CD1c-positive myeloid dendritic cell (primary cell): ENCODE measurements at regions not wholly inside any gene's neighbourhood (a gene's known extent, or its start where the extent isn't known, plus 50 kb on each side); places are given as distances from the start of the nearest gene placed in this dataset.
A peak's percentile ranks its signal among the peaks of the same experiment; 100 is the strongest.
"Not testable (repeated sequence)": the region's sequence is repeated elsewhere in the genome, so short reads cannot be mapped to it uniquely, and the experiment has no call there.

Experiments used
- DNase-seq: peaks from one replicate; pipeline ENCODE4 v3.0.0-alpha.2; 2016; ENCODE audit errors: extremely low spot score

DNA sequence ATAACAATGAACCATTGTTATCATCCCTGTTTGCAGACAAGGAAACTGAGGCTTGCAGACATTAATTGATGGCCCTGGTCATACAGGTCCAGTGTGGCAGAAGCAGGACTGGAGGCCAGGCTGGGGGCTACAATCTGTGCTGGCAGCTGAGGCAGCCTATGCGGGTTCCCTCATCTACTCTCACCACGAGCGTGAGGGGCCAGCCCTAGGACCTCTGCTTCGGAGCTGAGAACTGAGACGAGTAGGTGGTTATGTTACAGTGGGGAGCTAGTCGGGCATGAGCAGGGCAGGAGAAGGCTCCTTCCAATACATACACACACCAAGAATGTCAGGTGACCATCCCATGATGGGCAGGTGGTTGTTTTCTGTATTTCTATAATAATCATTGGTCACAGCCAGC, 82.2 kb upstream of the ASB18 start:
- no peak for DNase-seq

- no peak for DNase-seq
Measured at GRCh38 chr2:236348279-236348678, 84.1 kb upstream of the ASB18 start.

DNA sequence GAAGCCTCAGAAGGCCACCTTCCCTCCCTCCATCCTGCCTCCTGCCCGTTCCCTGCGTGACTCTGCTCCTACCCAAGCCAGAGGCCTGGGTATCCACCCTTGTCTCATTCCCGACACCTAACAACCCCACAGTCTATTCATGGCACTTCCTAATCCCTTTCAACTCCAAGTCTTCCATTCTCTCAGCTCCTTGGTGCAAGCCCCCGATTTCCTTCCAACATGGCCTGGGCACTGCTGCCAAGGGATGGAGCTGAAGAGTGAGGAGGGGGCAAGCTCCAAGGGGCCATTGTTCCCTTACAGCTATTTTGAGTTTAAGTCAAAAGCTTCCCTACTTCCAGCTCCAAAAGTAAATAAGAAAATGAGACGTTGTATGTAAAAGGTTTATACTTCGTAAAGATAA, 84.8 kb upstream of the ASB18 start:
- DNase-seq: no peak

DNA sequence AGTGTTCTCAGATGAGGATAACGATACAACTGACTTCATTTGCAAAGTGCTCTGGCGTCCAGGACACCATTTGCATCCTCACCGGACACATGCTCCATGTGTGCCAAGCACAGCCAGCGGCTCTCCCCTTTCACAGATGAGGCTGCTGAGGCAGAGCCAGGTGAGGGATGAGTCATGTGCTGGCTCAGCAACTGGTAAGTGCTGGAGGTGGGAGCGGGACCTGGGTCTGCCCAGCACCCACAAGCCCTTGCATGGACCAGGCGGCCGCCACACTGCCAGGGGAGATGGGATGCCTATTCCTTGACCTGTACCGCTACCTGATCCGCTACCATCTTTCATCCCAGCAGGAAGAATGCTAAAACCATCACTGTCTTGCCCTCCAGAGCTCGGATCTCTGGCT, 86.2 kb upstream of the ASB18 start:
- no peak for DNase-seq

- no peak for DNase-seq
Measured at GRCh38 chr2:236351966-236352525, 87.8 kb upstream of the ASB18 start.

- DNase-seq: peak; percentile 59
Measured at GRCh38 chr2:236352761-236353593, 88.8 kb upstream of the ASB18 start.

- no peak for DNase-seq
Measured at GRCh38 chr2:236353594-236353942, 89.4 kb upstream of the ASB18 start.

DNA sequence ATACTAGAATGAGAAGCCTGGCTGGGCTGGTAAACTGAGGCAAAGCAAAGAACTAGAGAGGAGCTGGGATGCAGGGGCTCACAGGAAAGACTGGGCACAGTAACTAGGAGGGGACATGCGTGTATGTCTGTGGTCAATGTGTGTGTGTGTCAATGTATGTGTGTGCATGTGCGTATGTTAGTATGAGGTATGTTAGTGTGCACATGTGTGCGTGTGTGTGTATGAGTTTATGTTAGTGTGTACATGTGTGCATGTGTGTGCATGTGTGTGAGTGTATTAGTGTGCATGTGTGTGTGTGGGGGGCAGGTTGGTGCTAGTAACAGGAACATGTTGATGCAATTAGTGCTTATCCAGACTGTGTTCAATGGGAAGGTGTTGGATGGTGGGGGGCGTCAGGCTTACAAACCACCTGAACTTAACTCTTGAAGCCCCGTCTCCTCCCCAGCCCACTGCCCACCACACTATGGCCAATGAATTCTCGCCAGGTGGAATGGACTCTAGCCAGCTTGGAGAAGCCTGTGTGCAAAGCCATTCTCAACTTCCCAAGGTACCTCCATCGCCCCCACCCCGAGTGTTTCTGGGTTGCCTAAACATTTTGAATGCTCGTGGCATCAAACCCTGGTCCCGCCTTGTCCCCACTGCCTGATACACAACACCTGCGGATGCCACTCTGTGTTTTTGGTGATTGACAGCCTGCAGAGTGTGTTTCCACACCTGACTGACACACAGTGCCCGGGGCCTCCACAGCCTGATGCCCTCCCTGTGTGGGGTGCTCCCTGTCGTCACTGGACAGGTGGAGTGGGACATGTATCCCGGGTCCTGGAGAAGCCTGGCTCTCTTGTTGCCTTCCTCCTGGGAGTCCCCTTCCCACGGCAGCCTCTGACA, 90.1 kb upstream of the ASB18 start:
- no peak for DNase-seq

GRCh38 chr2:236354973-236355595, 90.9 kb upstream of the ASB18 start:
- no peak for DNase-seq

DNA sequence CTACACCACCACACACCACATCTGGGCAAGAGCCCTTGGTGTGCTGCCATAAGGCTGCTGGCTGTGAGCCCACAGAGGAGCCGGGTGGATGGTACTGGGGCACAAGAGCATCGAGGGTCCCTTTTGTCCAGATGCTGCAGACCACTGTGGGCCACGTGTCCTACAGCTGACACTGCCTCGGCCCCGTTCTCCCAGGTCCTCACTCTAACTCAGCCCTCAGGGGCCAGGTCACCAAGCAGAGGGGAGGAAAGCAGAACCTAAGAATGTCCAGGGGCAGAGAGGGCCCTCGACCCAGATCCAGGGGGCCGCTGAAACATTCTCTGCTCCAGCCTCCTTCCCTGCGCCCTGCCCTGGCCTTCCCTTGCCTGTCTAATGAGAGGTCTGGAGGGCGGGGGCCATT, 91.7 kb upstream of the ASB18 start:
- DNase-seq: no peak

DNA sequence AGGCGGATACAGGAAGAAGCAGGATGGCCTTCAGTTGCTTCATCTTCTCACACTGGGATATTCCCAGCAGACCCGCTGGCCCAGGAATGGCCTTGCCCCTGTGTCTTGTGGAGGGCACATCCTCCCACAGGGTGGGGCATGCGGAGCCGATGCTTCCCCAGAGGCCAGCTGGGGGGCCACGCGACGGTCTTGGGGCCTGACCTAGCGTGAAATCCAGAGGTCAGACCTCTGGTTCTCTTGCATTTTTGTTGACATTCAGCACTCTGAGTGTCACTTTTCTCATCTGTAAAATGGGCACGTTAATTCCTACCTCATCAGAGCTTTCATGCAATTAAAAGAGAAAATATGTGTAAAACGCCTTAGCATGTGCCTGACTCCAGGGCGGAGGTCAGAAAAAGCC, 92.1 kb upstream of the ASB18 start:
- not testable (repeated sequence) for DNase-seq

DNA sequence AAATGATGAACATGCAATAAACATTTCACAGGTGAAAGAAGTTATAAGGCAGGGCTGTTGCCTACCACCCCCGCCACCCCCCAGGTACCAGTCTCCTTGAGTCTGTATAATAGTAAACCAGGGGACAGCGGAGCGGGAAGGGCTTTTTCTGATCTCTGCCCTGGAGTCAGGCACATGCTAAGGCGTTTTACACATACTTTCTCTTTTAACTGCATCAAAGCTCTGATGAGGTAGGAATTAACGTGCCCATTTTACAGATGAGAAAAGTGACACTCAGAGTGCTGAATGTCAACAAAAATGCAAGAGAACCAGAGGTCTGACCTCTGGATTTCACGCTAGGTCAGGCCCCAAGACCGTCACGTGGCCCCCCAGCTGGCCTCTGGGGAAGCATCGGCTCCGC, 94.3 kb upstream of the ASB18 start:
- not testable (repeated sequence) for DNase-seq

- DNase-seq: no peak
Measured at GRCh38 chr2:236359426-236360045, 95.3 kb upstream of the ASB18 start.

DNA sequence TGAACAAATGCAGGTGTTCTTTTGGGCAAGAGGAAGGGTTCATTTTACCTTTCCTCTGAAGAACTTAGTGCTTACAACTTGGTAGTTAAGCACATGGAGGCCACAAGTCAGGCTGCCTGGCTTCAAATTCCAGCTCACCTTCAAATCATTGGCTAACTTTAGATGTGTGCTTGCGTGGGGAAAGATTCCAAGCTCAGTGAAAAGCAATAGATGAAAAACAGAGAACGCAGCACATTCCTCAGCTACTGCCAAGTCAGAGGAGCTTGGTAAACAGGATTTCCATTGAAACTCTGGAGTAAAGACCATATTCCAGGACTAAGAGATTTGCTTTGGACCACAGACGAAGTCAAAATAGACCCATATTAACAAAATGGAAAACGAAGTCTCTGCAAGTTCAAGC, 96.3 kb upstream of the ASB18 start:
- DNase-seq: no peak

DNA sequence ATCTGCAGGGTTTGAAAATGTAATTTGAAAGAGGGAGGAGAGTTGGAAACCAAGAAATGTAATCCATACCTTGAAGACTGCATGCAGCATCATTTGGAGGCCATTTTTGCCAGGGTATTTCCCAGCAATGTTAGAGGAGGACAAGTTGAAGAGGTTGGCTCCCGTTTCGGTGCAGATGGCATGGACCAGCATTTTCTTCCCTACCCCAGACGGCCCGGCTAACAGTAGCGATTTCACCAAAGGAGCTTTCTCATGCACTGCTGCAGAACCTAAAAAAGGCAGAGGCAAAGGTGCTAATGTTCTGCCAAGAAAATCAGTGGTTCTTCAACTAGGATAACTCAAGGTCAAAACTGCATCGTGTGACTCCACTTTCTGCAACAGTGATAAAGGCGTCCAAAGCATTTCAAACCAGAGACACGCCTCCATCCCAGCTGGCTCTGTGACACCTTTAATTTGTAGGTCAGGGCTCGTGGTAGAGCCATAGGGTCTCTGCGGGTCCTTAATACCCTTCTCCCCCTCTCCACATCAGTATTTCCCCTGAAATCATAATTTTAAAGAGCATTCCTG, 99.6 kb upstream of the ASB18 start:
- no peak for DNase-seq

GRCh38 chr2:236365258-236366048, 101.2 kb upstream of the ASB18 start:
- no peak for DNase-seq

DNA sequence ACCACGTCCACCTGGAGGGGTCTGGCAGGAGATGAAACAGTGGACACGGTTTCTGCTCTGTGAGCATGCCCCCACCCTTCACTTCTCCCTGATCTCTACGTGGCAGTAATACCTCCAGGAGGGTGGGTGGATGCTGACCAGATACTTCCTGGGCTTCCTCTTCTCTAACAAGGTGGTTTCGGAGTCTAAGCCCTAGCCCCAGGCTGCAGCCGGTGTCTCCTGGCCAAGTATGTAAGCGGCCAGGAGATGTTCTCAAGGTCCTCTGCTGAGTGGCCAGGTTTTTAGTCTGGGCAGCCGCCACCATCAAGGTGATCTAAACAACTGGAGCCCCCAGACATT, 101.8 kb upstream of the ASB18 start:
- DNase-seq: no peak

GRCh38 chr2:236366397-236366796, 102.2 kb upstream of the ASB18 start:
- DNase-seq: no peak

- DNase-seq: no peak
Measured at GRCh38 chr2:236367506-236368289, 103.5 kb upstream of the ASB18 start.

DNA sequence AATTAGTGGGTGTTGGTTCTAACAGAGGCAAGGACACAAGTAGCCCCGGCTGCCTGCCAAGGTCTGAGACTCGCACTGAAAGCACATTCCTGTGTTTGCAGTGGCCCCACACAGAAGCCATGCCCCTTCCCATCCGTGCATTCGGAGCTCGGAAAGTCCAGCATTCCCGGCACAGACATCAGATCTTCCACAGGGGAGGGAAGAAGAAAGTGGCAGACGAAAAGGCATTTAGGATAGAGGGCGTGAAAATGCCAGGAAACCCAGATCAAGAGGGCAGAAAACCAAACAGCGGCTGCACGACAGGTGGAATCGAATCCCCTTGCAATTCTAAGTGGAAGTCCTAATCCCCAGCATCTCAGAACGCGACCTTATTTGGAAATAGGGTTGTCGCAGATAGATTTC, 105.5 kb upstream of the ASB18 start:
- DNase-seq: no peak
